ENCODE measurements at regions not wholly inside any gene's neighbourhood (a gene's known extent, or its start where the extent isn't known, plus 50 kb on each side); places are given as distances from the start of the nearest gene placed in this dataset.

GRCh38 chr4:177562859-177563258, 120.6 kb upstream of the AGA start:
- Histone ChIP-seq H3K4me3 (no peak overlapping the region), H3K27me3 (no peaks in the 10 kb centered on the region), H3K36me3 (replicated peaks in 1 of 2; ENCODE audit: insufficient read depth in 1 of 2, low read depth in 2 of 2) (no peaks in the 10 kb centered on the region), H3K4me1 (no peaks in the 10 kb centered on the region), H3K27ac (no peak overlapping the region), H3K9me3 (no peaks in the 10 kb centered on the region)
- DNase-seq: no peak
- intact Hi-C loops (cut with DNase I): no loop called here
- no peak for TF ChIP-seq POLR2A (IDR thresholded peaks at IDR 0.05)
- 86 to 94% methylated on average over 1 of the region's 1 CpG for WGBS, 2 donors
- no peak for ATAC-seq

- ATAC-seq (no peak), DNase-seq (no peak)
- H3K27ac ChIP-seq: no peak overlapping the region
- H3K27me3 ChIP-seq: no peaks in the 10 kb centered on the region
- peaks cover 4% of the 10 kb centered on the region for H3K4me1 ChIP-seq
- H3K36me3 ChIP-seq (replicated peaks in 1 of 2; ENCODE audit: insufficient read depth in 1 of 2, low read depth in 2 of 2): no peaks in the 10 kb centered on the region
- no peak for TF ChIP-seq POLR2A (IDR thresholded peaks at IDR 0.05)
- TF ChIP-seq CTCF (IDR thresholded peaks at IDR 0.05): no peak
- H3K9me3 ChIP-seq: no peaks in the 10 kb centered on the region
- no peak overlapping the region for H3K4me3 ChIP-seq
- intact Hi-C loops (cut with DNase I): no loop called here
- WGBS, 2 donors: 55 to 72% methylated on average over 5 of the region's 5 CpGs
Measured at GRCh38 chr4:177566691-177567090, 124.5 kb upstream of the AGA start.

GRCh38 chr4:177568931-177569330, 126.7 kb upstream of the AGA start:
- H3K36me3 ChIP-seq (replicated peaks in 1 of 2; ENCODE audit: insufficient read depth in 1 of 2, low read depth in 2 of 2): no peaks in the 10 kb centered on the region
- 89 to 95% methylated on average over 3 of the region's 3 CpGs for WGBS, 2 donors

GRCh38 chr4:177569434-177569833, 127.2 kb upstream of the AGA start:
- Histone ChIP-seq H3K4me1 (peaks cover 4% of the 10 kb centered on the region), H3K36me3 (replicated peaks in 1 of 2; ENCODE audit: insufficient read depth in 1 of 2, low read depth in 2 of 2) (no peaks in the 10 kb centered on the region), H3K4me3 (no peak overlapping the region), H3K27me3 (no peaks in the 10 kb centered on the region), H3K27ac (no peak overlapping the region), H3K9me3 (no peaks in the 10 kb centered on the region)
- 37 to 45% methylated on average over 1 of the region's 1 CpG for WGBS, 2 donors
- intact Hi-C loops (cut with DNase I): no loop called here
- no peak for ATAC-seq
- no peak for DNase-seq
- TF ChIP-seq CTCF (IDR thresholded peaks at IDR 0.05) (no peak), POLR2A (IDR thresholded peaks at IDR 0.05) (no peak)

More at GRCh38 chr4:177568931-177569330, 126.7 kb upstream of the AGA start:
- Histone ChIP-seq H3K4me1 (peaks cover 4% of the 10 kb centered on the region), H3K27me3 (no peaks in the 10 kb centered on the region), H3K27ac (no peak overlapping the region), H3K9me3 (no peaks in the 10 kb centered on the region), H3K4me3 (no peak overlapping the region)
- ATAC-seq (no peak), DNase-seq (no peak)
- TF ChIP-seq POLR2A (IDR thresholded peaks at IDR 0.05) (no peak), CTCF (IDR thresholded peaks at IDR 0.05) (no peak)
- intact Hi-C loops (cut with DNase I): no loop called here

- Histone ChIP-seq H3K27me3 (no peaks in the 10 kb centered on the region), H3K4me1 (peaks cover 4% of the 10 kb centered on the region), H3K9me3 (no peaks in the 10 kb centered on the region), H3K36me3 (replicated peaks in 1 of 2; ENCODE audit: insufficient read depth in 1 of 2, low read depth in 2 of 2) (no peaks in the 10 kb centered on the region), H3K4me3 (no peak overlapping the region), H3K27ac (no peak overlapping the region)
- intact Hi-C loops (cut with DNase I): no loop called here
- WGBS, 2 donors: 94% methylated on average over 2 of the region's 2 CpGs
- no peak for TF ChIP-seq POLR2A (IDR thresholded peaks at IDR 0.05)
- TF ChIP-seq CTCF (IDR thresholded peaks at IDR 0.05): no peak
- DNase-seq (no peak), ATAC-seq (no peak)
Measured at GRCh38 chr4:177573507-177573906, 131.3 kb upstream of the AGA start.
